HFF-Myc (cell line): ENCODE measurements at regions not wholly inside any gene's neighbourhood (a gene's known extent, or its start where the extent isn't known, plus 50 kb on each side); places are given as distances from the start of the nearest gene placed in this dataset.

Experiments
- DNase-seq: peaks from one replicate; pipeline ENCODE4 v3.0.0-alpha.2; 2011; ENCODE audit warnings: low read depth; ENCODE audit errors: extremely low read depth
- H3K4me3 ChIP-seq: replicated peaks from 2 replicates; pipeline ENCODE4 v1.5.1; 2011; ENCODE audit warnings: low read depth, mild to moderate bottlenecking, control low read depth, low read length
- TF ChIP-seq, protein P1 (sequence below): IDR thresholded peaks from 2 replicates; pipeline ENCODE4 v1.5.1; 2012; ENCODE audit warnings: mild to moderate bottlenecking, low read depth, low read length, control low read depth; ENCODE audit errors: missing control alignments

GRCh38 chr11:95293116-95293515 is 62.1 kb upstream of the SESN3 start:
- H3K4me3 ChIP-seq: no peak overlapping the region
- no peak for DNase-seq
- TF ChIP-seq, protein P1, sequence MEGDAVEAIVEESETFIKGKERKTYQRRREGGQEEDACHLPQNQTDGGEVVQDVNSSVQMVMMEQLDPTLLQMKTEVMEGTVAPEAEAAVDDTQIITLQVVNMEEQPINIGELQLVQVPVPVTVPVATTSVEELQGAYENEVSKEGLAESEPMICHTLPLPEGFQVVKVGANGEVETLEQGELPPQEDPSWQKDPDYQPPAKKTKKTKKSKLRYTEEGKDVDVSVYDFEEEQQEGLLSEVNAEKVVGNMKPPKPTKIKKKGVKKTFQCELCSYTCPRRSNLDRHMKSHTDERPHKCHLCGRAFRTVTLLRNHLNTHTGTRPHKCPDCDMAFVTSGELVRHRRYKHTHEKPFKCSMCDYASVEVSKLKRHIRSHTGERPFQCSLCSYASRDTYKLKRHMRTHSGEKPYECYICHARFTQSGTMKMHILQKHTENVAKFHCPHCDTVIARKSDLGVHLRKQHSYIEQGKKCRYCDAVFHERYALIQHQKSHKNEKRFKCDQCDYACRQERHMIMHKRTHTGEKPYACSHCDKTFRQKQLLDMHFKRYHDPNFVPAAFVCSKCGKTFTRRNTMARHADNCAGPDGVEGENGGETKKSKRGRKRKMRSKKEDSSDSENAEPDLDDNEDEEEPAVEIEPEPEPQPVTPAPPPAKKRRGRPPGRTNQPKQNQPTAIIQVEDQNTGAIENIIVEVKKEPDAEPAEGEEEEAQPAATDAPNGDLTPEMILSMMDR: no peak

- no peak for DNase-seq
- H3K4me3 ChIP-seq: no peak overlapping the region
- TF ChIP-seq, protein P1: no peak
Measured at GRCh38 chr11:95291946-95292345, 60.9 kb upstream of the SESN3 start.

DNA sequence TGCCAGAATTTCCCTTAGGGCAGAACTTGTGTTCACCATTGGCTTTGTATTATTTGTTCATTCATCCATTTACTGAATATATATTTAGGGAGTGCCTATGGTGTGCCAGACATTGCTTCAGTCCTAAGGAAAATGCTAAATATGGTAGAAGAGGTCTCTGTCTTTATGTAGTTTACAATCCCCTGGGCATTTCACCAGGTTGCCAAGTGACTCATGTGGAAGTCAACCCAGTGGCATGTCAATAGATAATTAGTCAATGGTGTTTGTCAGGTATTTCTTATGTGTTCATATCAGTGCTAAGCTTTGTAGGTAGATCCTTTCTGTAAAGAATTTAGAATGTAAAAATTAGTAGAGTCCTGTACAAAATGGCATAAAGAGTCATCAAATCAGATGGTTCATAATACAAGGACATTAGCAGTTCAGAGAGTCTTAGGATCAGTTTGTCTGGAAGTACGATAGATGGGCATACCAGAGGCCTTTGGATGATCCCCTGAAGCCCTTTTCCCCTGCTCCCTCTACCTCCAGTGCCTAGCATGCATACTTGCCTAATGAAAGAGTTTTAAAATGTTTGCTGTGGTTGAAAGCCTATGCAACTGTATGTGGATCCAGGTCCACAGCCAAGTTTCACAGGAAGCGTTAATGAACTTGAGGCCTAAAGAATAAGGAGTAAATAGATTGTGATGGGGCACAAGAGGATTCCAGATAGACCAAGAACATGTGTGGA is 58.5 kb upstream of the SESN3 start:
- DNase-seq: no peak
- no peak overlapping the region for H3K4me3 ChIP-seq
- TF ChIP-seq, protein P1: no peak

DNA sequence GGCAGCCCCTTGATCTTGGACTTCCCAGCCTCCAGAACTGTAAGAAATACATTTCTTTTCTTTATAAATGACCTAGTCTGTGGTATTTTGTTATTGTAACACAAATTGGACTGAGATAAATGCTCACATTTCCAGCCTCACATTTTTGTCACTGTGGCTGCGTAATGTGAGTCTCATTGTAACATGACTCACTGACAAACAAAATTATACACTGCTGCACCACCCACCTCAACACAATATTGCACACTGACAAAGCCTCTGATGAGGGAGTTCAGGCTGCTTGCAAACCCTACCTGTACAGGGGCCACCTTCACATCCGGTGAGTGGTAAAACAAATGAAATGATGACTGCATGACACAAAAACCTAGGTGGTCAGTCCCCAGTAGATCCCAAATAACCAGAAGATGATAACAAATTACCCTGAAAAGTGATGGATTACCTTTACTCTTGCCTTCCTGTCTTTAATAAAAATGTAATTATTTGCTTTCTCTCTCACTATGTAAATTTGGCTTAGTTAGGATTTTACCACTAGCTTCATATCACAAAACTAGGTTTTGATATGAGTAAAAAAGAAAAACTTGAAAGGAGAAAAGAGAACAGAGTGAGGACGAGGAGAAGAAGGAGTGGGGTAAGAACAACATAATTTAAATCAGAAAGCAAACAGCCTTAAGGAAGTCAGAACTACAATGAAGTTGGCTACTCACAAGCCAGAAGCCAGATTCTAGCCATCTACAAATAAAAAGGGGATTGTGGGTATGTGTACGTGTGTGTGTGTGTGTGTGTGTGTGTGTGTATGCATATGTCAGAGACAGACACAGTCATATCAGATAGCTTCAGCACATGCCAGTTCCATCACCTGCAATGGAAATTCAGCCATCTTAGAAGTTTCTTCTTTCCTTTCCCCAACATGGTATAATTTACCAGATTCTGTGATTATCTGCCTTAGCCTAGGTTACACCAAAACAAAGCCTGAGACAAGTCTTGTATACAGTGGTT is 53.4 kb upstream of the SESN3 start:
- TF ChIP-seq, protein P1: no peak
- no peak for DNase-seq
- H3K4me3 ChIP-seq: no peak overlapping the region

DNA sequence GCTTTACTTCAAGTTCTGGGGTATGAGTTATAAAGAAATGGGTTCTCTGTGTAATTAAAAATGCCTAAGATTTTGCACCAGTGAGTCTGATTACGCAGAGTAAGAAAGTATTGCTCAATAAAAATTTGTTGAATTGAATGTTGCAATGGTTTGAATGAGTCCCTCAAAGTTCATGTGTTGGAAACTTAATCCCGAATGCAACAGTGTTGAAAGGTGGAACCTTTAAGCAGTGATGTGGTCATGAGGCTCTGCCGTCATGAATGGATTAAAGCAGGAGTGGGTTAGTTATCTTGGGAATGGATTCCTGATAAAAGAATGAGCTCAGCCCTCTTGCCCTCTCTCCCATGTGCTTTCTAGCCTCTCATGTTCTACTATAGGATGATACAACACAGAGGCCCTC is 52.6 kb upstream of the SESN3 start:
- DNase-seq: no peak
- no peak overlapping the region for H3K4me3 ChIP-seq
- TF ChIP-seq, protein P1: no peak

- no peak for DNase-seq
- H3K4me3 ChIP-seq: no peak overlapping the region
- TF ChIP-seq, protein P1: no peak
Measured at GRCh38 chr11:95283146-95283545, 52.1 kb upstream of the SESN3 start.
